ENCODE measurements at regions not wholly inside any gene's neighbourhood (a gene's known extent, or its start where the extent isn't known, plus 50 kb on each side); places are given as distances from the start of the nearest gene placed in this dataset.

DNA sequence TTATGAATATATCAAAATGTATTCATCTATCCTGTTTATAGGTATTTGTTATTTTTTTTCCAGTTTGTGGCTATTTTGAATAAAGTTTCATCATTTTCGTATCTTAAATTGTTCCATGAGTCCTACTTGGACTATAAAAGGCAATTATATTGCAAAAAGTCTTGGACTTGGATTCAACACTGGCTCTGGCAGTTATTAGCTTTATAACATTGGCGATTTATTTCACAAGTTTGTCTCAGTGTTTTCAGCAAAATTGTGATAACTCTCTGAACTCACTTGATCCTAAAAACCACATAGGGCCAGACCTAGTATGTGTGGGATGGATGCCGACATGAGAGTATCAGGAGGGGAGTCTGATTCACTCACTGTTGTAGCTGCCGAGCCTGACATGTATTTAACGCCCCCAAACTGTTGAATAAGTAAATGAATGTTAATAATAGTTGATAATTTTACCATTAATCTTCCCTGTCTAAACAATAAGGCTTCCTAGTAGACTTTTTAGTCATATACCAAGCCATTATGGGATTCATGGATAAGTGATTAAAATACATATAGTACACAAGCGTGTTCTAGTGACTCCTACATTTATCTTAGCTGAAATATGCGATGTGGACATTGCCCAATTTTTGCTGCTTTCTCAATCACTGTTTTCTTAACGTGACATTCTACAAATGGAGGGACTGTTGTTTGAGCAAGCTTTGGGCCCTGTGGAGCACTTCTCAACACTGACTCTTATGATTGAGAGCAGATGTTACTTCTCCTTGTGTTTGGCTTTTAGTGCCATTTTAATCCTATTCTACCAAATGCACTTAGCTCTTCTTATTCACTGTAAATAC is 907.6 kb downstream of the EPHA4 start:
- no peak for FAIRE-seq
- no TSS peak for BruUV-seq (replicated peaks)
- H2AFZ ChIP-seq (ENCODE audit: low read depth, low read length) = no peak overlapping the region
- H3K4me1 ChIP-seq (replicated peaks in 1 of 2; ENCODE audit: control insufficient read depth in 2 of 2, insufficient read depth in 2 of 2, low read length in 2 of 2) = no peaks in the 10 kb centered on the region
- no peak overlapping the region for H3K4me3 ChIP-seq
- no peak overlapping the region for H3K4me2 ChIP-seq (ENCODE audit: insufficient read depth, low read length)
- ChIA-PET POLR2A (no interaction called here), CTCF (ENCODE audit: low intra/inter-chr PET ratio) (no interaction called here)
- H3K9ac ChIP-seq (ENCODE audit: insufficient read depth in 1 of 2, low read depth in 2 of 2, low read length in 2 of 2) = no peak overlapping the region
- intact Hi-C loops (cut with micrococcal nuclease) (no loop called here), in situ Hi-C loops (cut with MboI) (no loop called here)
- no peaks in the 10 kb centered on the region for H3K9me1 ChIP-seq (ENCODE audit: control insufficient read depth, insufficient read depth, low read length)
- H3K9me3 ChIP-seq (replicated peaks; ENCODE audit: control insufficient read depth, insufficient read depth, low read depth, low read length) = no peaks in the 10 kb centered on the region
- H3K27me3 ChIP-seq (ENCODE audit: control insufficient read depth in 2 of 2, insufficient read depth in 2 of 2, low read length in 2 of 2) = no peaks in the 10 kb centered on the region
- no peak for DNase-seq (ENCODE audit: extremely low read depth in 1 of 4, low spot score in 3 of 4)
- ATAC-seq = no peak
- H3K27ac ChIP-seq (ENCODE audit: extremely low read depth, low read depth, low read length) = no peak overlapping the region
- WGBS (ENCODE audit: insufficient coverage, low coverage, missing lambda C conversion rate) = 0% methylated on average over 8 of the region's 8 CpGs
- no peaks in the 10 kb centered on the region for H4K20me1 ChIP-seq (replicated peaks; ENCODE audit: control insufficient read depth, insufficient read depth, low read length)
- H3K36me3 ChIP-seq (ENCODE audit: control insufficient read depth, insufficient read depth, low read length) = no peaks in the 10 kb centered on the region
- no peaks in the 10 kb centered on the region for H3K79me2 ChIP-seq (ENCODE audit: control insufficient read depth, insufficient read depth, low read length)
- TF ChIP-seq NR2C1 (IDR thresholded peaks at IDR 0.05) (no peak), NR2C1 (tag; IDR thresholded peaks at IDR 0.05) (no peak), TAF9B (IDR thresholded peaks at IDR 0.05; ENCODE audit: partially characterized antibody) (no peak), ZBTB7A (IDR thresholded peaks at IDR 0.05; ENCODE audit: borderline replicate concordance, control insufficient read depth, low read depth, low read length) (no peak)
- TF ChIP-seq, protein P1, sequence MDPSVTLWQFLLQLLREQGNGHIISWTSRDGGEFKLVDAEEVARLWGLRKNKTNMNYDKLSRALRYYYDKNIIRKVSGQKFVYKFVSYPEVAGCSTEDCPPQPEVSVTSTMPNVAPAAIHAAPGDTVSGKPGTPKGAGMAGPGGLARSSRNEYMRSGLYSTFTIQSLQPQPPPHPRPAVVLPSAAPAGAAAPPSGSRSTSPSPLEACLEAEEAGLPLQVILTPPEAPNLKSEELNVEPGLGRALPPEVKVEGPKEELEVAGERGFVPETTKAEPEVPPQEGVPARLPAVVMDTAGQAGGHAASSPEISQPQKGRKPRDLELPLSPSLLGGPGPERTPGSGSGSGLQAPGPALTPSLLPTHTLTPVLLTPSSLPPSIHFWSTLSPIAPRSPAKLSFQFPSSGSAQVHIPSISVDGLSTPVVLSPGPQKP (CRISPR knock-in tag; IDR thresholded peaks at IDR 0.05) = no peak

All from K562 (cell line).